Left ventricle myocardium inferior (tissue), 1 donor: ENCODE measurements at regions not wholly inside any gene's neighbourhood (a gene's known extent, or its start where the extent isn't known, plus 50 kb on each side); places are given as distances from the start of the nearest gene placed in this dataset.

ENCODE experiments used
- DNase-seq: peaks from one replicate; pipeline ENCODE4 v3.0.0-alpha.2; 2020
- H3K27ac ChIP-seq: fragments of 200-600 bp; replicated peaks from 2 replicates; pipeline ENCODE4 v1.8.0; 2021
- H3K27me3 ChIP-seq: fragments of 200-600 bp; 2 replicates; pipeline ENCODE4 v1.8.0; 2021; ENCODE audit warnings: low read depth
- H3K36me3 ChIP-seq: fragments of 200-600 bp; 2 replicates; pipeline ENCODE4 v1.8.0; 2021
- H3K4me1 ChIP-seq: fragments of 200-600 bp; 2 replicates; pipeline ENCODE4 v1.8.0; 2021
- H3K4me3 ChIP-seq: fragments of 200-600 bp; 2 replicates; pipeline ENCODE4 v1.8.0; 2021; ENCODE audit warnings: mild to moderate bottlenecking, moderate library complexity
- H3K9me3 ChIP-seq: fragments of 200-600 bp; replicated peaks from 2 replicates; pipeline ENCODE4 v1.8.0; 2021
- CTCF ChIP-seq: fragments of 200-600 bp; IDR thresholded peaks from 2 replicates; pipeline ENCODE4 v1.8.0; 2021; ENCODE audit warnings: antibody characterized with exemption, mild to moderate bottlenecking, borderline replicate concordance
- intact Hi-C: fragments of 100-400 bp; cut with micrococcal nuclease; formaldehyde crosslinking; loops from one replicate; pipeline ENCODE4 v1.11.0; 2022
- donor health status: DM: no; HTN: yes; CAD: no; lungs with severe emphysema.

- intact Hi-C loops: no loop called here
- H3K4me3 ChIP-seq: no peak overlapping the region
- H3K9me3 ChIP-seq: no peaks in the 10 kb centered on the region
- no peaks in the 10 kb centered on the region for H3K4me1 ChIP-seq
- no peak for DNase-seq
- H3K27me3 ChIP-seq: no peaks in the 10 kb centered on the region
- no peak overlapping the region for H3K27ac ChIP-seq
- TF ChIP-seq CTCF: no peak
- H3K36me3 ChIP-seq: no peaks in the 10 kb centered on the region
Measured at GRCh38 chr2:221911890-221912289, 339.8 kb upstream of the EPHA4 start.

- no peaks in the 10 kb centered on the region for H3K4me1 ChIP-seq
- H3K27me3 ChIP-seq: no peaks in the 10 kb centered on the region
- H3K4me3 ChIP-seq: no peak overlapping the region
- no peak overlapping the region for H3K27ac ChIP-seq
- H3K9me3 ChIP-seq: no peaks in the 10 kb centered on the region
- TF ChIP-seq CTCF: no peak
- H3K36me3 ChIP-seq: no peaks in the 10 kb centered on the region
- no peak for DNase-seq
- intact Hi-C loops: no loop called here
Measured at GRCh38 chr2:221911321-221911720, 339.2 kb upstream of the EPHA4 start.

- no peak for DNase-seq
- no peaks in the 10 kb centered on the region for H3K27me3 ChIP-seq
- no peaks in the 10 kb centered on the region for H3K9me3 ChIP-seq
- TF ChIP-seq CTCF: no peak
- H3K27ac ChIP-seq: no peak overlapping the region
- H3K4me3 ChIP-seq: no peak overlapping the region
- intact Hi-C loops: no loop called here
- no peaks in the 10 kb centered on the region for H3K4me1 ChIP-seq
- no peaks in the 10 kb centered on the region for H3K36me3 ChIP-seq
Measured at GRCh38 chr2:221908518-221908917, 336.4 kb upstream of the EPHA4 start.

GRCh38 chr2:221897718-221898117 is 325.6 kb upstream of the EPHA4 start:
- no peak for TF ChIP-seq CTCF
- DNase-seq: no peak
- Histone ChIP-seq H3K9me3 (no peaks in the 10 kb centered on the region), H3K27me3 (peaks cover 27% of the 10 kb centered on the region), H3K27ac (no peak overlapping the region), H3K36me3 (no peaks in the 10 kb centered on the region), H3K4me1 (no peaks in the 10 kb centered on the region), H3K4me3 (no peak overlapping the region)
- intact Hi-C loops: no loop called here

GRCh38 chr2:221896505-221897151 is 324.5 kb upstream of the EPHA4 start:
- Histone ChIP-seq H3K36me3 (no peaks in the 10 kb centered on the region), H3K4me3 (no peak overlapping the region), H3K27ac (no peak overlapping the region), H3K27me3 (peaks cover 27% of the 10 kb centered on the region), H3K9me3 (no peaks in the 10 kb centered on the region), H3K4me1 (no peaks in the 10 kb centered on the region)
- TF ChIP-seq CTCF: no peak
- intact Hi-C loops: no loop called here
- peak; percentile 30 for DNase-seq
